ENCODE measurements at regions not wholly inside any gene's neighbourhood (a gene's known extent, or its start where the extent isn't known, plus 50 kb on each side); places are given as distances from the start of the nearest gene placed in this dataset.

GRCh38 chr11:82176945-82177344 is 556.7 kb downstream of the FAM181B start:
- no peak for TF ChIP-seq POLR2A (IDR thresholded peaks at IDR 0.05)
- TF ChIP-seq CTCF (IDR thresholded peaks at IDR 0.05): no peak
- H3K4me3 ChIP-seq: no peak overlapping the region
- H3K4me1 ChIP-seq: no peaks in the 10 kb centered on the region
- H3K27ac ChIP-seq: no peak overlapping the region
- no peaks in the 10 kb centered on the region for H3K27me3 ChIP-seq
- WGBS, 4 donors: 76 to 83% (median 78%) methylated on average over 2 of the region's 2 CpGs
- DNase-seq (no peak), ATAC-seq (no peak)
- H3K9me3 ChIP-seq: peaks cover 0 to 4% (median 0%) of the 10 kb centered on the region in 12 donors
- intact Hi-C loops (cut with DNase I): no loop called here
- H3K36me3 ChIP-seq: no peaks in the 10 kb centered on the region

- Histone ChIP-seq H3K9me3 (peaks cover 0 to 4% (median 0%) of the 10 kb centered on the region in 12 donors), H3K27ac (no peak overlapping the region), H3K4me3 (no peak overlapping the region), H3K27me3 (no peaks in the 10 kb centered on the region), H3K4me1 (no peaks in the 10 kb centered on the region), H3K36me3 (no peaks in the 10 kb centered on the region)
- DNase-seq: no peak
- ATAC-seq: no peak
- TF ChIP-seq CTCF (IDR thresholded peaks at IDR 0.05) (no peak), POLR2A (IDR thresholded peaks at IDR 0.05) (no peak)
- intact Hi-C loops (cut with DNase I): no loop called here
- WGBS, 4 donors: 83 to 90% (median 84%) methylated on average over 2 of the region's 2 CpGs
These were observed 557.3 kb downstream of the FAM181B start for GRCh38 chr11:82176365-82176764.

- intact Hi-C loops (cut with DNase I): no loop called here
- Histone ChIP-seq H3K27me3 (no peaks in the 10 kb centered on the region), H3K4me1 (no peaks in the 10 kb centered on the region), H3K4me3 (no peak overlapping the region), H3K36me3 (no peaks in the 10 kb centered on the region), H3K27ac (no peak overlapping the region), H3K9me3 (peaks cover 0 to 4% (median 0%) of the 10 kb centered on the region in 12 donors)
- no peak for ATAC-seq
- TF ChIP-seq CTCF (IDR thresholded peaks at IDR 0.05): peak in 2 of 12 donors; percentile 12 to 24
- TF ChIP-seq POLR2A (IDR thresholded peaks at IDR 0.05): no peak
- WGBS, 4 donors: 79 to 87% (median 82%) methylated on average over 2 of the region's 2 CpGs
- no peak for DNase-seq
These were observed 559.1 kb downstream of the FAM181B start for GRCh38 chr11:82174610-82175009.

- TF ChIP-seq CTCF (IDR thresholded peaks at IDR 0.05) (no peak), POLR2A (IDR thresholded peaks at IDR 0.05) (no peak)
- H3K4me3 ChIP-seq: no peak overlapping the region
- H3K27ac ChIP-seq: no peak overlapping the region
- DNase-seq: no peak
- H3K36me3 ChIP-seq: no peaks in the 10 kb centered on the region
- WGBS, 4 donors: 42 to 54% (median 49%) methylated on average over 2 of the region's 2 CpGs
- intact Hi-C loops (cut with DNase I): no loop called here
- ATAC-seq: no peak
- no peaks in the 10 kb centered on the region for H3K9me3 ChIP-seq
- H3K27me3 ChIP-seq: no peaks in the 10 kb centered on the region
- no peaks in the 10 kb centered on the region for H3K4me1 ChIP-seq
These were observed 586.9 kb downstream of the FAM181B start for GRCh38 chr11:82146789-82147188.

All from heart left ventricle (tissue), 16 donors.